Chondrocyte (in vitro differentiated cells): ENCODE measurements at regions not wholly inside any gene's neighbourhood (a gene's known extent, or its start where the extent isn't known, plus 50 kb on each side); places are given as distances from the start of the nearest gene placed in this dataset.

Experiments used
- DNase-seq: peaks from one replicate; pipeline ENCODE4 v3.0.0; 2021; ENCODE audit warnings: mixed read lengths, low spot score
- H3K27ac Mint-ChIP-seq: one replicate; pipeline ENCODE4 v1.8.0; 2021; ENCODE audit warnings: mild to moderate bottlenecking, moderate library complexity, mixed read lengths; ENCODE audit not compliant: unreplicated experiment
- H3K27me3 Mint-ChIP-seq: 2 replicates; pipeline ENCODE4 v1.8.0; 2021; ENCODE audit warnings: low read depth, mixed read lengths
- H3K36me3 Mint-ChIP-seq: 2 replicates; pipeline ENCODE4 v1.8.0; 2021; ENCODE audit warnings: low read depth, mixed read lengths
- H3K4me1 Mint-ChIP-seq: 2 replicates; pipeline ENCODE4 v1.8.0; 2021; ENCODE audit warnings: low read depth, mild to moderate bottlenecking, mixed read lengths
- H3K4me3 Mint-ChIP-seq: one replicate; pipeline ENCODE4 v1.8.0; 2021; ENCODE audit warnings: mild to moderate bottlenecking, moderate library complexity, mixed read lengths; ENCODE audit not compliant: unreplicated experiment
- H3K9me3 Mint-ChIP-seq: 2 replicates; pipeline ENCODE4 v1.8.0; 2021; ENCODE audit warnings: low read depth, mixed read lengths
- CTCF ChIP-seq: fragments of 200-600 bp; sonication (generic); IDR thresholded peaks from 2 replicates; pipeline ENCODE4 v1.5.0; 2021; ENCODE audit warnings: antibody characterized with exemption, mild to moderate bottlenecking, moderate library complexity

- H3K36me3 Mint-ChIP-seq = peaks cover 2% of the 10 kb centered on the region
- DNase-seq = no peak
- peaks cover 14% of the 10 kb centered on the region for H3K27me3 Mint-ChIP-seq
- TF ChIP-seq CTCF = no peak
- H3K4me3 Mint-ChIP-seq = no peak overlapping the region
- peaks cover 6% of the 10 kb centered on the region for H3K9me3 Mint-ChIP-seq
- peaks cover 10% of the 10 kb centered on the region for H3K4me1 Mint-ChIP-seq
- no peak overlapping the region for H3K27ac Mint-ChIP-seq
Observed at GRCh38 chr1:70490153-70490552, 79.1 kb downstream of the CTH start.

- no peaks in the 10 kb centered on the region for H3K4me1 Mint-ChIP-seq
- H3K27ac Mint-ChIP-seq = no peak overlapping the region
- H3K4me3 Mint-ChIP-seq = no peak overlapping the region
- H3K9me3 Mint-ChIP-seq = peaks cover 1% of the 10 kb centered on the region
- peaks cover 2% of the 10 kb centered on the region for H3K36me3 Mint-ChIP-seq
- no peak for DNase-seq
- H3K27me3 Mint-ChIP-seq = peaks cover 20% of the 10 kb centered on the region
- TF ChIP-seq CTCF = no peak
Observed at GRCh38 chr1:70495370-70495769, 84.3 kb downstream of the CTH start.

- Mint-ChIP-seq H3K27me3 (peaks cover 19% of the 10 kb centered on the region), H3K4me3 (no peak overlapping the region), H3K9me3 (no peaks in the 10 kb centered on the region), H3K36me3 (peaks cover 2% of the 10 kb centered on the region), H3K4me1 (no peaks in the 10 kb centered on the region), H3K27ac (no peak overlapping the region)
- no peak for TF ChIP-seq CTCF
- DNase-seq = no peak
Observed at GRCh38 chr1:70496181-70496580, 85.1 kb downstream of the CTH start.

- H3K27ac Mint-ChIP-seq = no peak overlapping the region
- H3K9me3 Mint-ChIP-seq = no peaks in the 10 kb centered on the region
- no peaks in the 10 kb centered on the region for H3K36me3 Mint-ChIP-seq
- H3K27me3 Mint-ChIP-seq = peaks cover 13% of the 10 kb centered on the region
- DNase-seq = no peak
- TF ChIP-seq CTCF = no peak
- H3K4me1 Mint-ChIP-seq = no peaks in the 10 kb centered on the region
- H3K4me3 Mint-ChIP-seq = no peak overlapping the region
Observed at GRCh38 chr1:70497152-70497551, 86.1 kb downstream of the CTH start.

- no peaks in the 10 kb centered on the region for H3K36me3 Mint-ChIP-seq
- H3K27me3 Mint-ChIP-seq = peaks cover 12% of the 10 kb centered on the region
- no peak for DNase-seq
- no peak for TF ChIP-seq CTCF
- H3K27ac Mint-ChIP-seq = no peak overlapping the region
- H3K4me1 Mint-ChIP-seq = no peaks in the 10 kb centered on the region
- H3K4me3 Mint-ChIP-seq = no peak overlapping the region
- no peaks in the 10 kb centered on the region for H3K9me3 Mint-ChIP-seq
Observed at GRCh38 chr1:70498666-70499065, 87.6 kb downstream of the CTH start.
